Myocyte (in vitro differentiated cells): ENCODE measurements at regions not wholly inside any gene's neighbourhood (a gene's known extent, or its start where the extent isn't known, plus 50 kb on each side); places are given as distances from the start of the nearest gene placed in this dataset.

ENCODE experiments used
- DNase-seq: peaks from one replicate; pipeline ENCODE4 v3.0.0-alpha.2; 2012; ENCODE audit warnings: low read depth

DNA sequence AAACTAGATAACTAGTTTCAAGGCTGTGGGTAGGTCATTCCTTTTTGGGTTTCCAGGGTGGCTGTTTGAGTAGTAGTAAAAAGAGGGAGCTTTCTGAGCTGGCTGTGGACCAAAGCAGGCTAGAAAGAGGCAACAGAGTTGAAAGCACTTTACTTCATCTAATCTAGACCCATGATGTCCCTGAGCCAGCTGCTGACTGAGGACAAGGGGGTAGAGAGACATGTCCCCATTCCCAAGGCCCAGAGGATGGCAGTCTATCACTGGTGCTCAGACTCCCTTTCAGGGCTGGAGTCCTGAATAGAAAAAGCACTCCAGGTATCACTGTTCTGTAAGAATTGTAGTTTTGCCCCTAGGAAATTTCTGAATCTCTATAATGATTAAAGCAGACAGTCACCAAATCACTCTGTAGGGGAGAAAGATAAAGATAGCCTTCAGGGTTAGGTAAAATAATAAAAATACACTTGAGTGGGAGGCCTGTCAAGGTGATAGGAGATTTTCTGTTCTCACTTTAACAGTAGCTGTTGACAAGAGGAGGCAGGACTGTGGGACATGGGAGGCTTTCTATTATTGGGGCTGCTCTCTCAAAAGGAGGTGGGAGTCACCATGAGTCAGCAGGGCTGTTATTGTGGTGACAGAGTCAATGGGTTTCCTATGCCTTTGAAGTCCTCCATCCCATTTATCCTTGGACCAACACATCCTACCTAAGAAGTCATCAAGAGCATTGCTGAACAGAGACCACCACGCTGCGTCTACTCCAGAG is 190.2 kb upstream of the MPHOSPH6 start:
- DNase-seq, result no peak

DNA sequence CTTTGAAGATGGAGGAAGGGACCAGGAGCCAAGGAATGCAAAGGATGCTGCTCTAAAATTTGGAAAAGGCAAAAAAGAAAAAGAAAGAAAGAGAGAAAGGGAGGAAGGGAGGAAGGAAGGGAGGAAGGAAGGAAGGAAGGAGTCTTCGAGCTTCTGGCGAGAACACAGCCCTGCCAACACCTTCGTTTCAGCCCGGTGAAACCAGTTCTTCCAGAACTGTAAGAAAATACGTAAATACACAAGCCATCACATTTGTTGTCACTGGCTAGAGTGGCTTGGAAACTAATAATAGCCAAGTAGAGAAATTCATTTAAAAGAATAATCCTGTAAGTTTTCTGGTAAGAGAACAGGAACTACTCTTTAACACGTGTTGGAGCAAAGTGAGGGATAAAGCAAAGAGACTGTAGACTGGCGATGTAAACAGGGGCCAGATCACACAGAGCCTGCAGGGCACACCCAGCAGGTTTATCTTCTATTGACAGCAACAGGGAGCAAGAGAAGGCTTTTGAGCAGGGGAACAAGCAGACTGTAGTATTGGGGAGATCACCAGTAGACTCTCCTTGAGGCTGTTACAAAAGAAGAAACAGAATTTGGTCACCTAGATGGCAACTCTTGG is 188.7 kb upstream of the MPHOSPH6 start:
- DNase-seq, result no peak

DNA sequence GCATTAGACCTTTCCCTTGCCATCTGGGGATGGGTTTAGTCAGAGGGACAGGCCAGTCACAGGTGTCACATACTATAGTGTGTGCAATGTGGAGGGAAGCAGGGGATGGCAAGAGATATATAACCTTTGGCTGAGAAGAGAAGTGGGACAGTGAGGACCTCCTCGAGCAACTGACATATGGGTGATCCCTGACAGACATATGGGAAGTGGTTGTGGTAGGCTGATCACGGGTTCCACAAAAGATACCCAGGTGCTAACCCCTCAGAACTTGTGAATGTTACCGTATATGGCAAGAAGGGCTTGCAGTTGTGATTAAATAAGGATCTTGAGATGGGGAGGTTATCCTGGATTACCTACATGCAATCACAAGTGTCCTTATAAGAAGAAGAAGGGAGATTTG is 188.1 kb upstream of the MPHOSPH6 start:
- no peak for DNase-seq

DNA sequence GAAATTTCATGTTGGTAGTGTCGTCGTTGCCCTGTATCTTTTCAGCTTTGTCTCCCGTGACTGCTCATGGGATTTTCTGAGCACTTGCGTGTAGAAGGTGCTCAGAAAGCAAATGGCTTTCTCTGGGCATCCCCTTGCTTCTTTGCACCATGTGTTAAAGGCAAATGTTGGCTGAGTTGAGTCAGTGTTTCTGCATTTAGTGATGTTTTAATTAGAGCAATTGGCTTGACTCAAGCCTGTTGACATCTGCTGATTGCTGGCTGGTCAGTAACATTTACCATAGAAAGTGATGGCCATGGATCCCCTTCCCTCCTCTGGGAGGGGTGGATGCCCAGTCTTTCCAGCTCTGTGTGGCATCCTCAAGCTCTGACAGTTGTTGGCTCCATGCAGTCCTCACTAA is 187.2 kb upstream of the MPHOSPH6 start:
- DNase-seq, result no peak

DNA sequence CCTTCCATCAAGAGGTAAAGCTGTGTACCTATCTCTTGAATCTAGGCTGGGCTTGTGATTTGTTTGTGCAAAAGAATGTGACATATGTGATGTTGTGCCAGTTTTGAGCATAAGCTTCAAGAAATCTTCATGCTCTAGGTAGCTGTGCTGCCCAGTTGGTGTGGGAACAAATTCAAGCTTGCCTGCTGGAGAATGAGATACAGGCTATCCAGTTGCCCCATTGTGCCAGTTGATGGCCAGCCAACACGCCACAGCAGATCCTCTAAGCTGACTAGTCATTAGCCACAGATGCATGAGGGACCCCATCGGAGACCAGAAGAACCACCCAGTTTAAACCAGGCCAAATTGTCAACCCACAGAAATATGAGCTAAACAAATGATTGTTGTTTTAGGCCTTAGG is 180.5 kb upstream of the MPHOSPH6 start:
- DNase-seq, result no peak

DNA sequence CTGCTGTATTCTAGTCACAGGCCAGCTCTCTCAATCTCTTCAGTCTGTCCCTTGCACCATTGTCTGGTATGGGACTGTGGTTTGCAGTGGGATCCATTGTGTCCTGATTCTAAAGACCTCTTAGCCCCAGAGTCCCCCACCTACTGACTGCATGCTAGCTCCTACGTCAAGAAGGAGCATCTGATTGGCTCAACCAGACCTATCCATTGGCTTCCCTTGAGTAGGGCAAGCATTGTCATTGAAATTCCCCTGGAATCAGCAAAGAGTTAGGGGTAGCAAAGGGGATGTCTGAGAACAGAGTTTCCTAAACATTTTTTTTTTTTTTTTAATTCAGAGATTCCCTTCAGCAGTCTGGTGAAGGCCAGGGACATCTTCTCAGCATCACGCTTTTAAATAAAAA is 175.3 kb upstream of the MPHOSPH6 start:
- DNase-seq, result no peak

DNA sequence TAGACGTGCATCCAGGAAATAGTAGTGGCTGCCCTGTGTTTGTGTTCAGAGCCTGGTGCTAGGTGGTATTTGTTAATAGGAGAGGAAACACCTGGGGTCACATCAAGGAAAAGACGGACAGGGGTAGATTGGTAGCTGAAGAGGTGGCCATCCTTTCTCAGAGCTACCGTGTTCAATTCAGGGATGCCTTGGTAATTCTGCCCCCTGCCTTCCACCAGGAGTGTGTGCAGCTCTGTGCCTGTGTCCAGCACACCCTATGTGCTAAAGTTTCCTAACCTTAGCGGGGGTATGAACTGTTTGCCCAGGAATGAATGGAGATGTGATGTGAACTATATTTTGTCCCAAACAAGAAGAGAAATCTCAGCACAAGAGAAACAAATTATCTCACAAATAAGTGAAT is 174.1 kb upstream of the MPHOSPH6 start:
- peak; percentile 9 for DNase-seq

DNA sequence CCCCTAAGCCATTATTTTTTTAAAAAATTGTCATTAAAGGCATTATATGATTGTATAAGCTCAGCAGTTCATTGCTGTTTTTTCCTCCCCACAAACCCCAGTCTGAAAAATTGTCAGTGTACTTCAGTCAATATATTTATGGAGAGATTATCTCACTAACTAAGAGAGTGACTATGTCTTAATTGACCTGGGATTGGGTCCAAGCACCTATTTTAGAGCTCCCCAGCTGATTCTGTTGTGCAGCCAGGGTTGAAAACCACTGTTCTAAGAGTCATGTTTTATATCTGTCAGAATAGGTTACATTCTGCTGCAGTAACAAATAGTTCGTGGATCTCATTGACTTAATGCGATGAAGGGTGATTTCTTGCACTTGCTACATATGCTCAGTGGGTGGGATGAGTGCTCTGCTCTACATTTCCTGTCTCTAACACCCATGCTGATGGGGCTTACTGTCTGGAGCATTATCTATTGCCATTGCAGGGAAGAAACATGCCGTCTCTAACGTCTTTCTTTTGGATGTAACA is 171.2 kb upstream of the MPHOSPH6 start:
- no peak for DNase-seq

DNA sequence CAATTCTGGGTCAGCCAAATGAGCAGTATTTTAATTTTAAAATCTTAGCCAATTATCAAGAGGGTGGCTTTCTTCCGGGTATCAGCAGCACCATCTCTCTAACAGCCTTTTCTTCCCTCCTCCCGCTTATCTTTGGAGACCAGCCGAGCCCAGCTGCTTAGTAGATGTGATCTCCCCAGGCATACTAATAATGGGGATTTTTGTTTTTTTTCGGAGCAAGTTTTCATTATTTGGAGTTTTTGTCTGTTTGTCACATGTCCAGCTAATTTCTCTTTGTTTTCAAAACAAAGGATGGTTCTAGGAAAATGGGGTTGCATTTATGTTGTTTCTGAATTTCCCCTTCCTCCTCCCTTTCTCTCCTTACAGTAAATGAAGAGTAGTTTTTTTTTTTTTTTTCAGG is 170.5 kb upstream of the MPHOSPH6 start:
- DNase-seq, result no peak

DNA sequence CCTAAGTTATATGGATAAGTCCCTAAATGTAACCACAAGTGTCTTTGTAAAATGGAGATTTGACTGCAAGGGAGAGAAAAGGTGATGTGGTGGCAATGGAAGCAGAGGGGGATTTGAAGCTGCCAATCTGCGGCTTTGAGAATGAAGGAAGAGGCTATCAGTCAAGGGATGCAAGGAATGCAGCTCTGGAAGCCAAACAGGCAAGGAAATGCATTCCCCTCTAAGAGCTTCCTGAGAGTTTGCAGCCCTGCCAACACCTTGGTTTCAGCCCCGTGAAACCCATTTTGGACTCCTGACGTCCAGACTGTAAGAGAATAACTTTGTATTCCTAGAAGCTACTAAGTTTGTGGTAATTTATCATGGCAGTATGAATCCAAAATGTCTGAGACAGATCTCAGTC is 167.3 kb upstream of the MPHOSPH6 start:
- DNase-seq, result no peak

DNA sequence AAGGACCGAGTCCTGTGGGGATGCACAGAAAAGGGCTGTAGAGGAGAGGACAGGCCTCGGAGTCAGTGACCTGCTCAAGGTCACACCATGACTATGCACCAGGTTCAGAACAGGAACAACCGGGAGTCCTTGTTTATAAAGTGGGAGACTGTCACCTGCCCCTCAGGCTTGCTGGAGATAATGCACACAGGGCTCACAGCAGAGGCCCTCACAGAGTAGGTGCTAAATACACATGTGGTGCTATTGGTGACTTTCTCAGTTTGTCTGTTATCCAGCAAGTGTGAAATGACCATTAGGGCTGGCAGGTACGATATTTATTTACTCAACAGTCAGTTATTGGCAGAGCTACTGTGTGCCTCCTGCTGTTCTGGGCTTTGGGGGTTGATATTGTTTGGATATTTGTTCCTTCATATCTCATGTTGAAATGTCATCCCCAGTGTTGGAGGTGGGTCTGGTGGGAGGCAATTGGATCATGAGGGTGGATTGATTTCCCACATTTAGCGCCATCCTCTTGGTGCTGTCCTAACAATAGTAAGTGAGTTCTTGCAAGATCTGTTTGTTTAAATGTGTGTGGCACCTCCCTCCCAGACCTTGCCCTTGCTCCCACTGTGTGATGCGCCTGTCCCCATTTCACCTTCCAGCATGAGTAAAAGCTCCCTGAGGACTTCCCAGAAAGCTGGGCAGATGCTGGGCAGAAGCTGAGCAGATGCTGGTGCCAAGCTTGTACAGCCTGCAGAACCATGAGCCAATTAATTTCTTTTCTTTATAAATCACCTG is 162.1 kb upstream of the MPHOSPH6 start:
- no peak for DNase-seq

DNA sequence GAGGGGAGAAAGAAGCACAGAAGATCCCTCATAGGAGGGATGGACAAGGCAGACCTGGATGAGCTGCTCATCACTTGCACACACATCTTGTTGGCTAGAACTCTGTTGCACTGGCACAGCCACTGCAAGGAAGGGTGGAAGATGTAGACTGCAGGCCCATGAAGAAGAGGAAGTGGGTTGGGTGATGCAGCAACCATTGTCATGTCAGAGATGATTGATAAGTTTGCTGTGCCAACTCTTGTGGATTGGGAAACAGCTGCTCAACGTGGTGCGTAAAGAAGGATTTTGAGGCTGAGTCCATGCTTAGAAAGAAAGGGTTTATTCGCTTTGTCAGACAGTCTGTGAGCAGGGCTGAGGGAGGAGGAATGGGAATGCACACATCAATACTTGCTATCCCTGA is 161.4 kb upstream of the MPHOSPH6 start:
- no peak for DNase-seq

DNA sequence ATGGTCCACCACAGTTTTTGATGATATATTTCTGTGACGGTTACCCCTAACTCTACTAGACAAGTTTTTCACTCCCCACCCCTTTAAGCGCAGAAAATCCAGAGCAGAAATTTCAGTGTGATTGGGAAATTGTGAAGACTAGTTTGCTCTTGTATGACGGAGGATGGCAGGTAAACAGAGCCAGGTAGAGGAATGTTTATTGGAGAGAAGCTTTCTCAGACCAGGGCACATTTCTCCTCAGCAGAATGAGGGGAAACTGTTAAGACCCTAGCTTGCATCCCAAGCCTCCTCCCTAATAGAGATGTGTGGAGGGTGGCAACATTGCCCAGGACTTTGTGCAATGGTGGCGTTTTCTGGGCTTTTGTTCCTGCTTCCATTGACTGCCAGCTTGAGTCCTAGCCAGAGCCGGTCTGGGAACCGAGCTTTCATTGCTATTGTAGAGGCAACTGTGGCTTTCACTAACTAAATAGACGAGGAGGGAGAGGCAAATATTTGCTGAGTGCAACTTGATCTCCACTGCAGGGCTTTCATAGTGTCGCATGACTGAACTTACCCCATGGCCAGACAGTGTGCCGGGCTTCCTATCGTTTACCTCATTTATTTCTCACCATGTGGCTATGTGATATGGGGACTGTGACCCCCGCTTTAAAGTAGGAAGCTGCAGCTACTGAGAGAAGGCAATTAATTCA is 159.6 kb upstream of the MPHOSPH6 start:
- no peak for DNase-seq

DNA sequence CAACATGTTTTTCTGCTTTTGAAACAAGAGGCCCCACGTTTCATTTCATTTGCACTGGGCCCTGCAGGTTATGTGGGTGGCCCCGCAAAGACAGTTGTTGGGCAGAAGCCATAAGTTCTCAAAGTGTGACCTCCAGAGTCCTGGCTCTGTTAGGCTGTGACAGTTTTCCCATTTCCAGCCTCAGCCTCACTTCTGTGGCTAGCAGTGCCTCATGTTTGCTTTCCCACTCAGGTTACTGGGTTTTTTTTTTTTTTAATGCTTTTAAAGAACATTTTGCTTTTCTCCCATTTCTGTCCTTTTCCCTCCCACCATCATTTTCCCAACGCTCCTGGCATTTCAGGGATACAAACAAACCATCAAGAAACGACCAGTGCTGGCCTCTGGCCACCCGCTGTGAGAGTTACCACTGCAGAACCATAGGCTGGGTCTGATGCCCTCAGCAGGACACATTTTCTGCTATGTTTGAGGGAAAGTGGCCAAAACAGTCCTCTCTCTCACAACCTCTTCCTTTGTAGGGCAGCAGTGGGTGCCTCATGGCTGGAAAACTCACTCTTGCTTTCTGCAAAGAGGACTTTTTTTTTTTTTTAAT is 159.0 kb upstream of the MPHOSPH6 start:
- DNase-seq, result no peak

DNA sequence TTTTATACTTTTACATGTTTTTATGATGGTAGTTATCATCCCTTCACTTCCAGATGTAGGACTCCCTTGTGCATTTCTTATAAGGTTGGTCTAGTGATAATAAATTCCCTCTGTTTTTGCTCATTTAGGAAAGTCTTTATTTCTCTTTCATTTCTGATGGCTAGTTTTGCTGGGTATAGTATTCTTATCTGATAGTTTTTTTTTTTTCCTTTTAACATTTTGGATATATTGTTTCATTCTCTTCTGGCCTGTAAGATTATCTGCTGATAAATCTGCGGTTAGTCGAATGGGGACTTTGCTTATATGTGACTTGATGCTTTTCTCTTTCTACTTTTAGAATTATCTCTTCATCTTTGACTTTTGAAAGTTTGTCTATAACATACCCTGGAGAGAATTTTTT is 153.1 kb upstream of the MPHOSPH6 start:
- no peak for DNase-seq

DNA sequence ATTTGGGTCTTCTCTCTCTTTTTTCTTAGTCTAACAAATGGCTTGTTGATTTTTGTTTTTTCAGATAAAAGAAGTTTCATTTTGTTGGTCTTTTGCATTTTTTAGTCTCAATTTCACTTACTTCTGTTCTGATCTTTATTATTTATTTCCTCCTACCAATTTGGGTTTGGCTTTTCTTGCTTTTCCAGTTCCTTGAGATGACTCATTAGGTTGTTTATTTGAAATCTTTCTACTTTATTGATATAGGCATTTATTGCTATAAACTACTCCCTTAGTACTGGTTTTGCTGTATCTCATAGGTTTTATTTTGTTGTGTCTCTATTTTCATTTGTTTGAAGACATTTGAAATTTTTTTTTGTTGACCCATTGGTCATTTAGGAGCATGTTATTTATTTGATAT is 152.2 kb upstream of the MPHOSPH6 start:
- no peak for DNase-seq

DNA sequence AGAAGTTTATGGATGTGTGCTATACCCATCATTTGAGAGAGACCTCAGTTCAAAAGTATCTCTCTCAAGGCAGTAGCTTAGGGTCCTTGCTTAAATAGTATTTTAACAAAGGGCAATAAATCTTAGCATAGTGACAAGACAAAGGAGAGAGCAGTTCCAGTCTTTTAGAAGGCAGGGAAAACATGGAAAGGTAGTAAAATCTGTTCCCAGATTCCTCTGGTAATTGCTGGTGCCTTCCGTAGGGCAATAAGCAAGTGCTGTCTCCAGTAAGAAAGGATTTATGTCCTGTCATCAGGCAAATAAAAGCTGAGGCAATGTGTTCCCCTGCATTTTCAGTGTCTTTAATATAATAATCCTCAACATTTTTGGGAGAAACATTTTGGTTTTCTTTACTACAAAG is 149.0 kb upstream of the MPHOSPH6 start:
- no peak for DNase-seq

DNA sequence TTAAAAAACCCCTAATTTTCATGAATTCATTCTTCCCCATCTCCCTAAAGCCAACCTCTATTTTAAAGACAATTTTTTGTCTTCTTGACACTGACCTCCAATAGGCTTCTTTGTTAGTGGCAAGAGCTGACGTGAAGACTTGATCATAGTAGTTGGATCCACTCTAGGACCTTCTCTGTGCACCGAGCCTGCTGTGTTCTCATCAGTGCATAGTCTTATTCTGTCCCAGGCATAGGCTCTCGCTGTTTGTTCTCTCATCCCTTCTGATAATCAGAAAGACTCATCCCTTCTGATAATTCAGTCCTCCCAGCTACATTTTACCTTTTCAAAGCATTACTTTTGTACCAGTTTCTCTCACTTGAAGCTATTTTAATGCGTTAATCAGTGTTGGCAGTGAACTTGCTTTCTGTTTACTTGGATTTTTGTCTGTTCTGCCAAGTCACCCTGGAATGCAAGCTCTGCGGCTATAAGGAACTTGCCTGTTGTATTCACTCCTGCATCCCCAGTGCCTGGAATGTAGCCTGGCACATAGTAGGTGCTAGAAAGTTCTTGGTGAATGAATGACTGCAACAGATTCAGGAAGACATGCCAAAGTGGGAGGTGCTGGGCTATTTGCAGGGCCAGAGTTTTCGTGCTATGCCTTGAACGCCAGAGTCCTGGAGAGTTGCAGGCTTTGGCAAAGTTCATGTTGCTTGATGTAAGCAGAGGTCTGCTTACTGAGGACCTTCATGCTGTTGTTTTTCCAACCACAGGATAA is 147.6 kb upstream of the MPHOSPH6 start:
- DNase-seq, result no peak

DNA sequence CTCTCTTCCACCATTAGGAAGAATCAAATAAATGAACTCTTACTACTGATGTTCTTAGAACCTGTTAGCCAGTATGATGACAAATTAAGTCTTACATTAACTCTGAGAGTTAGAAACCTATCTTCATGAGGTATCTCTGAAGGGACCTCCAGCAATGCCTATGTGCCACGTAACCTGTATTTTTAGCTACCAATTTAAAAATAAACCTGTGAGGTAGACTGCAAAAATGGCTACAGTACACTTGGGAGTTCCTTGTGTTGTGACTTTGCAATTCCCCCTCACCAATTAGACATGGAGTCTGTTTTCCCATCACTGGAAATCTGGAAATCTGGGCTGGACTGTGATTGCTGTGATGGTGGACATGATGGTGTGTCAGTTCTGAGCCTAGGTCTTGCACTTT is 143.7 kb upstream of the MPHOSPH6 start:
- no peak for DNase-seq

DNA sequence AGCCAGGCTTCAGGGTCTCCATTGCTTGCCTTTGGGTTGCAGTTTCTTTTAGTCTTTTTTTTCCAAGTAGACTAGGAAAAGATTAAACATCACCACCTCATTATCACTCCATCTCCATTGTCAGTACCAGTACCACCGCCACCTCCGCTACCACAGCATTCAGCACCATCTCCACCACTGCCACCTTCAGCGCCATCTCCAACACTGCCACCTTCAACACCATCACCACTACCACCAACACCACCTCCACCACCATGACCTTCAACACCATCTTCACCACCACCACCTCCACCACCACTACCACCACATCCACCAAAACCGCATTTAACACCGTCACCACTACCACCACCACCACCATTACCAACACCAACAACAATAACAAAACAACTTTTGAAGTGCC is 141.5 kb upstream of the MPHOSPH6 start:
- no peak for DNase-seq
